ENCODE measurements at regions not wholly inside any gene's neighbourhood (a gene's known extent, or its start where the extent isn't known, plus 50 kb on each side); places are given as distances from the start of the nearest gene placed in this dataset.

- Mint-ChIP-seq H3K27me3 (ENCODE audit: low read depth) (peaks cover 1% of the 10 kb centered on the region), H3K36me3 (ENCODE audit: low read depth) (peaks cover 2% of the 10 kb centered on the region), H3K4me1 (ENCODE audit: low read depth) (no peaks in the 10 kb centered on the region), H3K9me3 (ENCODE audit: low read depth) (peaks cover 6% of the 10 kb centered on the region), H3K27ac (ENCODE audit: unreplicated experiment) (no peak overlapping the region), H3K4me3 (ENCODE audit: unreplicated experiment) (no peak overlapping the region)
- no peak for DNase-seq (ENCODE audit: low spot score)
- TF ChIP-seq CTCF (IDR thresholded peaks at IDR 0.05), result no peak
Observed at GRCh38 chr2:155099784-155100183, 401.3 kb downstream of the KCNJ3 start.

GRCh38 chr2:155095613-155096012 is 397.1 kb downstream of the KCNJ3 start:
- peaks cover 1% of the 10 kb centered on the region for H3K27me3 Mint-ChIP-seq (ENCODE audit: low read depth)
- H3K9me3 Mint-ChIP-seq (ENCODE audit: low read depth), result no peaks in the 10 kb centered on the region
- DNase-seq (ENCODE audit: low spot score), result no peak
- no peaks in the 10 kb centered on the region for H3K36me3 Mint-ChIP-seq (ENCODE audit: low read depth)
- H3K4me1 Mint-ChIP-seq (ENCODE audit: low read depth), result no peaks in the 10 kb centered on the region
- no peak overlapping the region for H3K27ac Mint-ChIP-seq (ENCODE audit: unreplicated experiment)
- no peak overlapping the region for H3K4me3 Mint-ChIP-seq (ENCODE audit: unreplicated experiment)
- TF ChIP-seq CTCF (IDR thresholded peaks at IDR 0.05), result no peak

GRCh38 chr2:155080373-155080772 is 381.9 kb downstream of the KCNJ3 start:
- Mint-ChIP-seq H3K4me1 (ENCODE audit: low read depth) (no peaks in the 10 kb centered on the region), H3K27me3 (ENCODE audit: low read depth) (no peaks in the 10 kb centered on the region), H3K9me3 (ENCODE audit: low read depth) (no peaks in the 10 kb centered on the region), H3K4me3 (ENCODE audit: unreplicated experiment) (no peak overlapping the region), H3K27ac (ENCODE audit: unreplicated experiment) (no peak overlapping the region), H3K36me3 (ENCODE audit: low read depth) (no peaks in the 10 kb centered on the region)
- TF ChIP-seq CTCF (IDR thresholded peaks at IDR 0.05), result no peak
- no peak for DNase-seq (ENCODE audit: low spot score)

- DNase-seq (ENCODE audit: low spot score), result no peak
- Mint-ChIP-seq H3K27me3 (ENCODE audit: low read depth) (no peaks in the 10 kb centered on the region), H3K4me3 (ENCODE audit: unreplicated experiment) (no peak overlapping the region), H3K27ac (ENCODE audit: unreplicated experiment) (no peak overlapping the region), H3K9me3 (ENCODE audit: low read depth) (no peaks in the 10 kb centered on the region), H3K4me1 (ENCODE audit: low read depth) (no peaks in the 10 kb centered on the region), H3K36me3 (ENCODE audit: low read depth) (no peaks in the 10 kb centered on the region)
- TF ChIP-seq CTCF (IDR thresholded peaks at IDR 0.05), result no peak
Observed at GRCh38 chr2:155070489-155070888, 372.0 kb downstream of the KCNJ3 start.

GRCh38 chr2:155062922-155063258 is 364.4 kb downstream of the KCNJ3 start:
- Mint-ChIP-seq H3K27ac (ENCODE audit: unreplicated experiment) (no peak overlapping the region), H3K9me3 (ENCODE audit: low read depth) (peaks cover 10% of the 10 kb centered on the region), H3K4me3 (ENCODE audit: unreplicated experiment) (no peak overlapping the region), H3K4me1 (ENCODE audit: low read depth) (no peaks in the 10 kb centered on the region), H3K27me3 (ENCODE audit: low read depth) (no peaks in the 10 kb centered on the region), H3K36me3 (ENCODE audit: low read depth) (no peaks in the 10 kb centered on the region)
- DNase-seq (ENCODE audit: low spot score), result no peak
- TF ChIP-seq CTCF (IDR thresholded peaks at IDR 0.05), result no peak

Measured in chondrocyte (in vitro differentiated cells).